ENCODE measurements at regions not wholly inside any gene's neighbourhood (a gene's known extent, or its start where the extent isn't known, plus 50 kb on each side); places are given as distances from the start of the nearest gene placed in this dataset.

DNA sequence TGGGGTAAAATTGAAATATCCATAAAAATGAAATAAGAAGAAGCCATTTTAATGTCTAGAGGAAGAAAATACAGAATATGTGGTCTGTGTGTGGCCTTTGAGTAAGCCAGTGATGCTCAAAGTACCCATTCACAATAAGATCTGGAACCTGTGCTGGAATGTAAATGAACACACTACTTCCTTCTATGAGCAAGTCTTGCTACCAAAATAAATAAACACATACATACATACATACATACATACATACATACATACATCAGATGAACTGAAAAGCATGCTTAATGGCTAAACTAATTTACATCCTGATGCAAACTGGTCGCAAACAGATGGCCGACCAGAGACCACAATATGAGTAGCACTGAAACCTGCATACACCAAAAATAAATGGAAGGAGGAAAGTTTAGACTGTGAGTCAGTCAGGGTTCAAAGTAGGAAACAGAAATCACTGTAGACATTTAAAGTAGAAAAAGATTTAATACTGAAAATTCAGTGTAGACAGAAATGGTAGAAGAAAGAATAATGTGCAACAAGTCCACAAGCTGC is 317.6 kb downstream of the CAAP1 start:
- DNase-seq (ENCODE audit: low read depth): no peak
- no peak overlapping the region for H3K4me3 ChIP-seq (ENCODE audit: low read length)
- no peak for TF ChIP-seq CTCF (conservative IDR thresholded peaks at IDR 0.05; ENCODE audit: low read depth, low read length)

DNA sequence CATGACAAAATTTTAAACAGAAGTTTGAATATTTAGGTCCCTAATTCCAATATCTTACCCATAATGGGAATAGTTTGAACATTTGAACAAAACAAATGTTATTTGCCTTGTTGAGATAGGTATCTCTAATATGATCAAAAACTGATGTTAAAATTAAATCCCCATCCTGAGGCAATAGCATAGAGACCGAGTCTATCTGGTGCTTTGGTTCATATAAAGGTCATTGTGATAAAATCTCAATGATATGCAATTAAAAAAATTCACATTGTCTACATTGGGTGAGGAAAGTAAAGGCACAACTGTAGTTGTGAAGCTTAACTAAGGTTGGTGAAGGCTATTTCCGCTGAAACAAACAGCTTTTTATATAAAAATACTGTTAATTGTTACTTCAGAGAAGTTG is 318.3 kb downstream of the CAAP1 start:
- DNase-seq (ENCODE audit: low read depth): no peak
- no peak overlapping the region for H3K4me3 ChIP-seq (ENCODE audit: low read length)
- TF ChIP-seq CTCF (conservative IDR thresholded peaks at IDR 0.05; ENCODE audit: low read depth, low read length): no peak

- no peak for DNase-seq (ENCODE audit: low read depth)
- TF ChIP-seq CTCF (conservative IDR thresholded peaks at IDR 0.05; ENCODE audit: low read depth, low read length): no peak
- H3K4me3 ChIP-seq (ENCODE audit: low read length): no peak overlapping the region
These were observed 324.6 kb downstream of the CAAP1 start for GRCh38 chr9:26567976-26568375.

GRCh38 chr9:26566141-26566540 is 326.5 kb downstream of the CAAP1 start:
- no peak overlapping the region for H3K4me3 ChIP-seq (ENCODE audit: low read length)
- no peak for TF ChIP-seq CTCF (conservative IDR thresholded peaks at IDR 0.05; ENCODE audit: low read depth, low read length)
- no peak for DNase-seq (ENCODE audit: low read depth)

DNA sequence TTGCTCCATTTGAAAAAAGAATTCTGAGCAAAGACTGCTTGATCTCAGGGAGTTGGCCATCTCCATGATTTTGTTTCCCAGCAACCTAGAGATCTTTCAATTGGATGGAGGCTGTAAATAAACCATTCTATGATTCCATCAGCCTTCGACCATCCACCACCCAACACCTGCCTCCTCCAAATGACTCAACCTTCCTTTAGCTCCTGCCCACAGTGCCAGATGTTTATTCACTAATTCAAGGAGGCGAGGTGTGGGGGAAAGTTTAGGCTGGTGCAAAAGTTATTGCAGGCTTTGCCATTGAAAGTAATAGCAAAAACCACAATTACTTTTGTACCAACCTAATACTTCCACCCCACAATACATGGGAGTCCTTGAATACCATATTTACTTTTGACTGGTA is 327.5 kb downstream of the CAAP1 start:
- no peak for DNase-seq (ENCODE audit: low read depth)
- H3K4me3 ChIP-seq (ENCODE audit: low read length): no peak overlapping the region
- TF ChIP-seq CTCF (conservative IDR thresholded peaks at IDR 0.05; ENCODE audit: low read depth, low read length): no peak

DNA sequence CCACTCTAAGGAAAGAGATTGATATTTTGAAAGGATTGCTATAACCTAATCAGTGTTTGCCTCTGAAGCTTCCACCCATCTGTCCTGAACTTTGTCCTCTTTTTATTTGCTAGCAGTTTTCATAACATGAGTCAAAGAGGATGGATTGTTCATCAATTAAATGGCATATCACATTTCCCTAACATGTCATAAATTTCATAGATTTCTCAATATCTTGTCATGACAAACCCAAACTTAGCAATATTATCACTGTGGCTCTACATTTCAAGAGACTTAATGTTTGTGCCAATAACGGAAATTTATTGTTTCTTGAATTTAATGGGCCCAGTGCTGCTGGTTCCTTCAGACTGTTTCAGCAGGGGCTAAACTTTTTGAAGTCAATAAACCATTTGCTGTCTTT is 330.3 kb downstream of the CAAP1 start:
- H3K4me3 ChIP-seq (ENCODE audit: low read length): no peak overlapping the region
- no peak for TF ChIP-seq CTCF (conservative IDR thresholded peaks at IDR 0.05; ENCODE audit: low read depth, low read length)
- DNase-seq (ENCODE audit: low read depth): no peak

- TF ChIP-seq CTCF (conservative IDR thresholded peaks at IDR 0.05; ENCODE audit: low read depth, low read length): no peak
- no peak for DNase-seq (ENCODE audit: low read depth)
- H3K4me3 ChIP-seq (ENCODE audit: low read length): no peak overlapping the region
These were observed 330.7 kb downstream of the CAAP1 start for GRCh38 chr9:26561928-26562327.

Data from retinal pigment epithelial cell (primary cell).